Spleen (tissue), 11 donors: ENCODE measurements at regions not wholly inside any gene's neighbourhood (a gene's known extent, or its start where the extent isn't known, plus 50 kb on each side); places are given as distances from the start of the nearest gene placed in this dataset.

Source experiments
- DNase-seq: peaks from one replicate; pipeline ENCODE4 v3.0.0-alpha.2; 2020
- H3K27ac ChIP-seq, 8 donors: fragments of 200-600 bp; sonication (generic) in 7 of 8; 1 replicate in 4 of 8; 2 replicates in 4 of 8; pipeline versions ENCODE4 v1.5.0 to v1.8.0; 2016 to 2021; ENCODE audit warnings: inconsistent platforms in 4 of 8, mild to moderate bottlenecking in 4 of 8, moderate library complexity in 1 of 8
- H3K27me3 ChIP-seq, 7 donors: fragments of 200-600 bp; sonication (generic) in 6 of 7; replicated peaks in 1 of 7; 1 replicate in 4 of 7; 2 replicates in 3 of 7; pipeline versions ENCODE4 v1.5.0 to v1.8.0; 2016 to 2021; ENCODE audit warnings: inconsistent platforms in 3 of 7, mild to moderate bottlenecking in 1 of 7
- H3K36me3 ChIP-seq, 6 donors: fragments of 200-600 bp; sonication (generic) in 5 of 6; 1 replicate in 4 of 6; 2 replicates in 2 of 6; pipeline versions ENCODE4 v1.5.0 to v1.8.0; 2016 to 2021; ENCODE audit warnings: inconsistent platforms in 2 of 6
- H3K4me1 ChIP-seq, 6 donors: fragments of 200-600 bp; sonication (generic) in 5 of 6; 1 replicate in 3 of 6; 2 replicates in 3 of 6; pipeline versions ENCODE4 v1.5.0 to v1.8.0; 2016 to 2021; ENCODE audit warnings: inconsistent platforms in 3 of 6
- H3K4me3 ChIP-seq, 8 donors: fragments of 200-600 bp; sonication (generic) in 7 of 8; 1 replicate in 4 of 8; 2 replicates in 4 of 8; pipeline versions ENCODE4 v1.5.0 to v1.8.0; 2016 to 2021; ENCODE audit warnings: inconsistent platforms in 4 of 8, mild to moderate bottlenecking in 4 of 8, moderate library complexity in 2 of 8
- H3K9me3 ChIP-seq, 8 donors: fragments of 200-600 bp; sonication (generic) in 7 of 8; 1 replicate in 4 of 8; 2 replicates in 4 of 8; pipeline versions ENCODE4 v1.5.0 to v1.8.0; 2016 to 2021; ENCODE audit warnings: inconsistent platforms in 4 of 8
- CTCF ChIP-seq, 11 experiments: fragments of 200-600 bp in 7 of 11; fragments of 450-650 bp in 4 of 11; sonication (generic) in 4 of 11; IDR thresholded peaks in 8 of 11; conservative IDR thresholded peaks in 3 of 11; 1 replicate in 7 of 11; 2 replicates in 4 of 11; pipeline versions ENCODE4 v1.4.0 to v1.8.0; 2016 to 2021; ENCODE audit warnings: antibody characterized with exemption in 11 of 11, inconsistent platforms in 4 of 11, mild to moderate bottlenecking in 1 of 11
- POLR2A ChIP-seq, 3 donors: fragments of 450-650 bp; IDR thresholded peaks; one replicate each; pipeline ENCODE4 v1.5.1; 2017; ENCODE audit warnings: antibody characterized with exemption in 3 of 3, mild to moderate bottlenecking in 1 of 3
- POLR2AphosphoS5 ChIP-seq, 3 donors: sonication (generic); formaldehyde crosslinking; IDR thresholded peaks; one replicate each; pipeline ENCODE4 v1.5.1; 2017; ENCODE audit warnings: antibody characterized with exemption in 3 of 3
- WGBS, 5 donors: extraction: QIAGEN DNeasy Blood & Tissue Kit in 3 of 5; methylation state at CpG; one replicate each; pipeline versions ENCODE4 v1.1.5 to v1.1.7; 2013 to 2018; 5-methylcytosine and 5-hydroxymethylcytosine counted together
- intact Hi-C: fragments of 100-400 bp; cut with DNase I; formaldehyde crosslinking; loops from one replicate; pipeline ENCODE4 v1.15.0; 2023; ENCODE audit warnings: low total_unique reads
- donor health status: healthy with polysubstance abuse.
- donor health status: DM: no; HTN: no; CAD: no; lungs with moderate emphysema.
- donor health status: DM: no; HTN: no; CAD: no.
- donor health status: Bipolar disorder and iron deficiency.
- donor health status: healthy.
- donor health status: DM: no; HTN: no; CAD: no.
- donor health status: DM: yes; HTN: yes; CAD: no.

GRCh38 chr6:84583784-84584183 is 180.6 kb downstream of the TBX18 start:
- peaks cover 0 to 19% (median 0%) of the 10 kb centered on the region in 8 donors for H3K9me3 ChIP-seq
- no peak overlapping the region for H3K4me3 ChIP-seq
- no peak overlapping the region for H3K27ac ChIP-seq
- 45 to 58% (median 48%) methylated on average over 5 of the region's 5 CpGs for WGBS, 5 donors
- TF ChIP-seq POLR2AphosphoS5 (IDR thresholded peaks at IDR 0.05) (no peak), POLR2A (IDR thresholded peaks at IDR 0.05) (no peak), CTCF (IDR thresholded peaks at IDR 0.05 in 8 of 11, conservative IDR thresholded peaks at IDR 0.05 in 3 of 11) (no peak)
- no peaks in the 10 kb centered on the region for H3K27me3 ChIP-seq
- no peaks in the 10 kb centered on the region for H3K36me3 ChIP-seq
- no peaks in the 10 kb centered on the region for H3K4me1 ChIP-seq
- no peak for DNase-seq
- intact Hi-C loops, result no loop called here

- no peaks in the 10 kb centered on the region for H3K4me1 ChIP-seq
- TF ChIP-seq POLR2AphosphoS5 (IDR thresholded peaks at IDR 0.05), result no peak
- TF ChIP-seq POLR2A (IDR thresholded peaks at IDR 0.05), result no peak
- TF ChIP-seq CTCF (IDR thresholded peaks at IDR 0.05 in 8 of 11, conservative IDR thresholded peaks at IDR 0.05 in 3 of 11), result no peak
- H3K27me3 ChIP-seq, result no peaks in the 10 kb centered on the region
- no peak overlapping the region for H3K27ac ChIP-seq
- DNase-seq, result no peak
- H3K9me3 ChIP-seq, result peaks cover 0 to 19% (median 0%) of the 10 kb centered on the region in 8 donors
- intact Hi-C loops, result no loop called here
- no peak overlapping the region for H3K4me3 ChIP-seq
- no peaks in the 10 kb centered on the region for H3K36me3 ChIP-seq
- WGBS, 5 donors, result 73 to 82% (median 78%) methylated on average over 2 of the region's 2 CpGs
These were observed 181.4 kb downstream of the TBX18 start for GRCh38 chr6:84582997-84583396.

GRCh38 chr6:84581494-84582259 is 182.7 kb downstream of the TBX18 start:
- H3K9me3 ChIP-seq, result peaks cover 0 to 15% (median 0%) of the 10 kb centered on the region in 8 donors
- H3K4me1 ChIP-seq, result no peaks in the 10 kb centered on the region
- H3K4me3 ChIP-seq, result no peak overlapping the region
- no peaks in the 10 kb centered on the region for H3K36me3 ChIP-seq
- intact Hi-C loops, result no loop called here
- no peak for TF ChIP-seq POLR2A (IDR thresholded peaks at IDR 0.05)
- no peak for TF ChIP-seq CTCF (IDR thresholded peaks at IDR 0.05 in 8 of 11, conservative IDR thresholded peaks at IDR 0.05 in 3 of 11)
- no peak for TF ChIP-seq POLR2AphosphoS5 (IDR thresholded peaks at IDR 0.05)
- 65 to 75% (median 72%) methylated on average over 4 of the region's 4 CpGs for WGBS, 5 donors
- no peaks in the 10 kb centered on the region for H3K27me3 ChIP-seq
- no peak overlapping the region for H3K27ac ChIP-seq
- no peak for DNase-seq

GRCh38 chr6:84579404-84579803 is 185.0 kb downstream of the TBX18 start:
- no peaks in the 10 kb centered on the region for H3K4me1 ChIP-seq
- intact Hi-C loops, result no loop called here
- peaks cover 0 to 15% (median 0%) of the 10 kb centered on the region in 8 donors for H3K9me3 ChIP-seq
- no peak overlapping the region for H3K4me3 ChIP-seq
- no peak for DNase-seq
- no peak overlapping the region for H3K27ac ChIP-seq
- no peaks in the 10 kb centered on the region for H3K36me3 ChIP-seq
- H3K27me3 ChIP-seq, result no peaks in the 10 kb centered on the region
- WGBS, 5 donors, result 0 to 39% (median 0%) methylated on average over 1 of the region's 1 CpG
- TF ChIP-seq POLR2A (IDR thresholded peaks at IDR 0.05), result no peak
- TF ChIP-seq POLR2AphosphoS5 (IDR thresholded peaks at IDR 0.05), result no peak
- no peak for TF ChIP-seq CTCF (IDR thresholded peaks at IDR 0.05 in 8 of 11, conservative IDR thresholded peaks at IDR 0.05 in 3 of 11)
